ENCODE measurements at regions not wholly inside any gene's neighbourhood (a gene's known extent, or its start where the extent isn't known, plus 50 kb on each side); places are given as distances from the start of the nearest gene placed in this dataset.

DNA sequence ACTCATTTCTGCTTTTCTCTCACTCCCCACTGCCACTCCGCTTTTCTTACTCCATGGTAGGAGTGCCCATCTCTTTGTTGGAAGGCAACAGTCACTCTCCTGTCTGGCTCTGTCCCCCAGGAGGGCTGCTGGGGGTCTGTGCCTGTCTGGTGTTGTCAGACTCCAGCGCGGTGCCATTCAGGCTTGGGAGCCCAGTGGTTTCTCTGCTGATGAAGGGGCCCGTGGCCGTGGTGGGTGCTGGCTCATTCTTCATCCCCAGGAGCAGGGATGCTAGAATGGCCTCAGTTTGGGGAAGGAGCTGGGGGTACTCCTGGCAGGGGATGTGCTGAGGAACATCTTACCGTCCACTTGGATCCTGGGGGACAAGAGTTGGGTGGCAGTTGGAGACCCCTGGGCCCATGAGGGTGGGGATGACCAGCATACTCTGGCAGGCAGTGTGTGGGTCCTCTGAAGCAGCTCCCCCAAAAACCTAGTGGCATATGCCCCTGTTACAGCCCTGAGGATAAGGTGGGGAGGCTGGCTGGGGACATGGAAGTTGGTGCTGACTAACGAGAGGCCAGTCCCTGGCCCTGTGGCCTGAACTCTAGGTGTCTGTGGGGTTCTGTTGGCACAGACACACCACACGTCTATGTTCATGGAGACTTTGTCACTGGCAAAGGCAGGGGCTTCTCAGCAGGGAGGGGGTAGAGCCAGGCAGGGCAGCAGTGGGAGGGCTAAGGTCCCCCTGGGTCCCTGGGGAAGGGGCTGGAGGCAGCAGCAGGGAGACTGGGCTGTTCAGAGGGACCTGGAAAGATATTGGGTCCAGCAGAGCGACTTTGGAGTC lies 102.8 kb upstream of the RET start:
- DNase-seq (ENCODE audit: low read depth) = no peak

DNA sequence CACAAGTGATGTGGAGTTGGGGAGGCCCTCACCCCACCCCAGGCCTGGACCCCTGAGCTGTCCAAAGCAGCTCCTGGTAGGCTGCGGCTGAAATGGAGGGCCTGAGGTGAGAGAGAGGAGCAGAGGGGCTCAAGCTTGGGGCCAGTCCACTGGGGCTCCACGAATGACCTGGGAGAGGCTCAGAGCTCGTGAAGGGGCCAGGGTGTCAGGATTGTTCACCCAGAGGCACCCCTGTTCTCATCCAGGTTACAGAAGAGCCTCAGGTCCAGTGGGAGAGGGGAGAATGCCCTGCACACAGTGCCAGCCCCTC lies 102.2 kb upstream of the RET start:
- no peak for DNase-seq (ENCODE audit: low read depth)

DNA sequence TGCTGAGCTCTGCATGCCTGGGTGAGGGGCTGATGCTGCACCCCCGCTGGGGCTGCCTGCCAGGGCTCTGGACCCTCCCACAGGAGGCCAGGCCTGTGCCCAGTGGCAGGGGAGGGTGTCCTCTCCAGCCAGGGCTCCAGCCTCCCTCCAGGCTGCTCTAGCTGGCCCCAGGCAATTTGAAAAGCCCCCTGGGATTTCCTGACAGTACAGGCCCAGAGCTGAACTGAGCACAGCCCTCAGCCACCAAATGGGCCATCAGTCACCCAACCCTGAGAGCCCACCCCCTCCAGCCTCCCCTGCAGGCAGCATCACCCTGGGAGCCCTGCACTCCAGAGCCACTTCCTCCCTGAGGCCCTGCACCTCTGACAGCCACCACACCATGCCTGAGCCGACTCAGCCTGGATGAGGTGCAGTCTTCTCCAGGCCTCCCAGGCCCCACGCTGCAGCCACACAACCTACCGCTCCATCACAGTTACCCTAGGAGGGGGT lies 101.8 kb upstream of the RET start:
- no peak for DNase-seq (ENCODE audit: low read depth)

DNA sequence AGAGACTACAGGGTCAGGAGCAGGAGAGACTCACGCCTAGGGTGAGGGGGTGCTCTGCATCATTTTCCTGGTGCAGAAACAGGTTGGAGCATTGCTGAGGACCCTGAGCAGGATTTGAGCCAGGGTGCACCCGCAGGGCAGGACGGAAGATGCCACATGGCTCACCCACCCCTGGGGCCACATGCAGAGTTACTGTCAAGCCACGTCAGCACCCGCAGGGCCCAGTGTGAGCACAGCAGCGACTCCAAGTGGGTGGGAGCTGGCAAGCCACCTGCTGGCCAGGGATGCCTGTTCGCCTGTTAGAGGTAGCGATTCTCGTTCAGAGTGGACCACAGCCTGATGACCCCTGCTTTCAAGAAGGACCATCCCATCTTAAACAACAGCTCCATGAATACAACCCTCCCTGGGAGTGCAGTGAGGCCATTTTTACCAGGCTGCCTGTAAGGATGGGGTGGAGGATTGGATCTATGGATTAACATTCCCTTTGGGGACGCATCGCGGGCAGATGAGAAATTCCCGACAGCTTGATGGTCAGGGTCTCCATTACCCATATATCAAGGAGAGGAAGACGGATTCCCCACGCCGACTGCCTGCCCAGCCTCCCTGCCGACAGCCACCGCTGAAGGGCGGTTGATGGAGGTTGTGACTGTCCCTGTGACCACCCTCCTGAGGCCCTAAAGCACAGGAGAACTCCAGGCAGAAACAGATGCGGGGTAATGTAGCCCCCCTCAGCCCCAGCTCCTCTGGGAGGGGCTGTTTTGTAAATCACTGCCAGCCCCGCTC lies 101.1 kb upstream of the RET start:
- DNase-seq (ENCODE audit: low read depth) = no peak

DNA sequence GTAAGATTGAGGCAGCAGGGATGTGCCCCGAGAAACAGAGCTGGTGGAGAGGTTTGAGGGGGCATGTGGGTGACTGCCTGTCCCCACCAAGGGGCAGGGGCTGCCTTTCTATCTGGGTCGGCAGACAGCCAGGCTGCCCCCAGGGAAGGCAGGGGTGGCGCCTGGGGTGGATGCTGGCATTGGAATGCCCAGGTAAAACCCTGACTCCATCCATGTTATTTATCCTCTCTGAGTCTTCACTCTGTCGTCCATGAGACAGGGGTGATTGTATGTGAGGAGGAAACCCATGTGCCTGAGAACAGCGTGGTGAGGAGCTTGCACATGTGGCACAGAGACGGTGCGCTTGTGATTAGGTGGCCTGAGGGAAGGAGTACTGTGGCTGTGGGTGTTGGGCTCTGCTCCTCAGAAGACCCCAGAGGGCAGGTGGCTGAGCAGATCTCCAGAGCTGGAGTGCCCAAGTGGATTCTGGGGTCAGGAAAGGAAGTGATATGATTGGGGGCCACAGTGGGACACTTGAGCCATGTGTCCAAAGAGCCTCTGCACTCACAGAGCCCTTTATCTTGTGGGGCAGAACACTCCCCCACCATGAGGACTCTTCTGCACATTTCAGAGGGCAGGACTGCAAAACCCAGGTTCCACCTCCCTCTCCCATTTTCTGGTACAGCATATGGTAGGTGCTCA lies 100.4 kb upstream of the RET start:
- DNase-seq (ENCODE audit: low read depth) = no peak

DNA sequence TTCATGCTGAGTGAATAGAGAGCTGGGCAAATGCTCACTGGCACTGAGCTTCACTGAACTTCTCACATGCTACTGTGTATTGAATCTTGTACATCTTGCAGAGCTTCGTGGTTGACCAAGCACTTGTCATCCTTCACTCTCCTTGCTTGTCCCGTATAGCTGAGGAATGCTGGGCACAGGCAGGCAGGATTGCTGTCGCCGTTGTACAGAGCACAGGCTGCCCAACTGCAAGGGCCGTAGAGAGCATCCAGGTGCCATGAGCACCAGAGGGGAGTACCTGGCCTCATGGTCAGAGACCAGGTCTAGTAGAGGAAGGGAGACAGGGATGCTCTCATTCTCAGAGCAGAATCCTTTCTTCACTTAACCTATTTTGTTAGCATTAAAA lies 99.8 kb upstream of the RET start:
- no peak for DNase-seq (ENCODE audit: low read depth)

DNA sequence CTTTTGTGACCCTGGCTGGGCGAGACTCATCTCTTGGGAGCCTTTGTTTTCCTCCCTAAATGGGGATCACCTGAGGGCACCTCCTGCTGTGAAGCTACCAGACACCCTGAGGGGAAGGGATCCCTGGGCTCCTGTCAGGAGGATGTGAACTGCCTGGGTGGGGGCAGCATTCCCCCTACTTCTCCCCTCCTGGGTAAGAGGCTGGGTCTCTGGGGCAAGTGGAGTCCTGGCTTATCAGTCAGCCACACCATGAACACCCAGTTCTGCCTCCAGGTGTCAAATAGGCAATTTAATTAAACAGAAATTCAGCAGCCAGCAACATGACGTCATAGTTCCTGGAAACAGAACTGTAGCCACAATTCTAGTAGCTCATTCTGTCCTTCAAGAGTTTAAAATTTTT lies 97.7 kb upstream of the RET start:
- no peak for DNase-seq (ENCODE audit: low read depth)

DNA sequence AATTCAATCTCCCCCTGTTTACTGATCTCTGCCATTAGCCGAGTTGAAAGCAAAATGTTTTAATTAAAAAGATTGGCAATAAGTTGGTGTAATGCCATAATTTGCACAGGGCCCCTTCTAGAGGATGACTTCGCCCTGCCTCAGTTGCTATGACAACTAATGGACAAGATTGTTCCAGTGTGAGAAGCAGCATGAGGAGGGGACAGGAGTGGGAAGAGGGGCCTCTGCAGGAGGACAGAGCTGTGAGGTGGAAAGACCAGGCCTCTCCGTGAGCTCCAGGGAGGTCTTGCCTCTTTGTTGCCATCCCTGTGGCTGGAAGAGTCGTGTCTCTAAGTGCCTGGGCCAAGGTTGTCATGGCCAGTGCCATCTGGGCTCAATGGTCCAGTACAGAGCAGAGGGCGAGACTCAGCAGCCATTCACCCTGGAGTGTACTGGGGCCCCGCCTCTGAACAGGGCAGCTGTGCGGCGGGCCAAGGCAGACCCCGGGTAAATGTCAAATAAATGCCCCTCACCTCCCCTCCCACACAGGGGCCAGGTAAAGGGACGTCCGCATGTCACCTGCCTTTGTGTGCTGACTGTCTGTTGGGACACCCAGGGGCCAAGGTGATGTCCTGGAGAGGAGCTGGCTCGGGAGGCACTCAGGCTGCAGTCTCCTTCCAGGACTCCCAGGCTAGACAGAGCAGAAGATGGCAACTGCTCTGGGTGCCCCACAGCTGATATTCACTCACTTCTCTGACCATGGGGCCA lies 97.0 kb upstream of the RET start:
- no peak for DNase-seq (ENCODE audit: low read depth)

DNA sequence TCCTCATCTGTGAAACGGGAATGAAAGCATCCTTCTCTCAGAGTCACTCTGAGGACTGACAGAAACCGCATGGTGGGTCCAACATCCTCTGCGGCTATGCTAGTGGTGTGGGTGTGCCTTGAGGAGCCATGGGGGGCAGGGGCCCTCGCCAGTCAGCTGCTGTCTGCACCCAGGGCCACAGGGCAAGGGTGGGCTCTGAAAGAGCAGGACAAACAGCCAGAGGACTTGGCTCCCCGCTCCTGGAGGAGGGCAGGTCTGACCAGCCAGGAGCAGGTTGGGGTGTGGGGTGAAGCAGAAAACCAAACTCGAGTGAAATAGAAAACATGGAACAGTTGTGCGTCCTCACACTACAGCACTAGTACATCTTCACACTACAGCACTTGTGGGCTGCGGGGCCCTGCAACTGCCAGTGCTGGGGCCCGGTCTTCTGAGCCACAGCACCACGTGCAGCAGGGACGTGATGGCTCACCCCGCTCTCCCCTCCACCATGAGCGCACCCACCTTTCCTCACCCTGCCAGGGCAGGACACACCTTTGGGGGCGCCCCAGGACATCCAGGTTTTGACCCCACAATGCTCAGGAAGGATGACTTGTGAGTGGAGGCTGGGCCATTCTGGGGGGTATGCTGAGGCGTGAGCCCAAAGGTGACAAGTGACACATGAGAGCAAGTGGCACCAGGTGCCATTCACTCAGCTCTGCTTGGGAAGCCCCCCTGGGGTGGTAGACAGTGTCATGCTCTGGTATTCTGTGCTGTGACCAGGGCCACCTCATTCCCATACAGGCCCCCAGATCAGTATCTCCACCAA lies 96.1 kb upstream of the RET start:
- no peak for DNase-seq (ENCODE audit: low read depth)

DNA sequence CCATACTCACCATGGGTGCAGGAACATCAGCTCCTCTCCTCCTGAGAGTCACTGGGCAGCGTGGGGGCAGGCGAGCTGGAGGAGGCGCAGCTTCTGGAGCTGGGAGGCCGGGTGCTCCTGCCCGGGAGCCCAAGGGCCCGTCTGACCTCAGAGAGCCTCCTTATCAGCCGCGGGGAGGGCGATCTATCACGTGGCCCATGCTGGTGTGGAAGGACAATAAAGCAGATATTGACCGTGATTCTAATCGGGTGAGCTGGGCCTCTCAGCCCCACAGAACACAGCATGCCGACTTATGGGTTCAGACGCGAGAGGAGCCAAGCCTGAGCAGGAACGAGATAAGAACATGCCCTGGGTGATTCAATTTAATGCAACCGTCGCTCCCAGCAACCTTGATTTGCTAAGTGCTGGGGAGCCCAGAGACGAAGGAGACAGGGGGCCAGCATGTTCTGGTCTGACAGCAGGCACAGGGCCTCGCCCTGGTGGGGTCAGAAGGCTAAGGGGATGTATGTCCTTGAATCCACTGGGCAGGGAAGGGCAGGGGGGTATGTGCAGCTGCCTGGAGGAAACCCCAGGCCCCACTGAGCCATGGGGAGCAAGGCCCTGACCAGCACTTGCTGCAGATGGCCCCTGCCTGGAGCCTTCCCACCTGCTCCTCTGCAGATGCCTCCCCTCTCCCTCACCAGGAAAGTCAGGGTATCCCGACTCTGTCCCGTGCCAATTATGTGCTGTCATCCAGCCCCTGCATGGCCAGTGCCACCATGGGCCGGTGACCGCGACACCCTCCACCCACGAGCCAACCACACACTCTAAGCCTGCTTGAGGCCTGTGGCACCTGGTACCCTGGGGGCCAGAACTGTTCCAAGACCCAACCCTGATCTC lies 95.3 kb upstream of the RET start:
- DNase-seq (ENCODE audit: low read depth) = no peak

DNA sequence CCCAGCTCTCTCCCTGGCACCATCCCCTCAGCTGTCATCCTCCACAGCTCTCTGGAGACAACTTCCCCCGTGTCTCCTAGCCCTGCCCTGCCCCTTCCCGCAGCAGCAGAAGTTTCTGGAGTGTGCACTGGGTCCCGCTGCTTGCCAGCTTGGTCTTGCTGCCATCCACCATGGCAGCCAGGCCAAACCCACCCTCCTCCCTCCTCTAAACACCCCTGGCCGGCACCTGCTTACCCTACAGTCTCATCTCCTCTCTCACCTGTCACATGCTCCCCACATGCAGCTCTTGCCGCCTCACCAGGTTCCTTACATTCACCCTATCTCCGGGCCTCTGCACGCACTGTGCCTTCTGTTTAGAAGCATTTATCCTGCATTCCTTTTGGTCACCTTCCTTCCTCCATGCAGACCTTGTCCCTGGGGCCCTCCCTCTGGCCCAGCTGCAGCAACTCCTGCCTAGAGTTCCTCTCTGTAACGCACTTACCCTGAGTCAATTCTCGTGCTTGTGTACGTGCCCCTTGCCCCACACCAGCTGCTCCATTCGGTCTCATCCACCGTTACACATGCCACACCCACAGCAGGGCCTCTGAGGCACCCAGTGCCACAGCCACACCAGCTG lies 93.9 kb upstream of the RET start:
- no peak for DNase-seq (ENCODE audit: low read depth)

DNA sequence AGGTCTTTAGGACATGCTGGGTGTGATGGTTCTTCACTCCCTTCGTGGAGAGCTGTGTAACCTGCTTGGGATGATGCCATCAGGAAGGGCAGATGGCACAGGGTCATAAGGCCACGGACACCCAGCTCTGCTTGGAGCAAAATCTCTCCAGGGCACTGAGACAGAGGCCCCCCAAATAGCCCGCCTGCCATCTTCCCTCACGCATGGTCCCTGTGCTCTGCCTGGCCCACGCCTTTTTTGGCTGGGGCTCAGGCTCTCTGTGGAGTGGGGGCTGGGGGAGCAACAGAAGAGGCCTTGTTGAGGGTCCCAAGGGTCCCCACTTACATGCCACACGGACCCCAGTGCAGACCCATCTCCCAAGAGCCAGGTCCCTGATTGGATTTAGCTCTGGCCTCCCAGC lies 93.3 kb upstream of the RET start:
- DNase-seq (ENCODE audit: low read depth) = no peak

DNA sequence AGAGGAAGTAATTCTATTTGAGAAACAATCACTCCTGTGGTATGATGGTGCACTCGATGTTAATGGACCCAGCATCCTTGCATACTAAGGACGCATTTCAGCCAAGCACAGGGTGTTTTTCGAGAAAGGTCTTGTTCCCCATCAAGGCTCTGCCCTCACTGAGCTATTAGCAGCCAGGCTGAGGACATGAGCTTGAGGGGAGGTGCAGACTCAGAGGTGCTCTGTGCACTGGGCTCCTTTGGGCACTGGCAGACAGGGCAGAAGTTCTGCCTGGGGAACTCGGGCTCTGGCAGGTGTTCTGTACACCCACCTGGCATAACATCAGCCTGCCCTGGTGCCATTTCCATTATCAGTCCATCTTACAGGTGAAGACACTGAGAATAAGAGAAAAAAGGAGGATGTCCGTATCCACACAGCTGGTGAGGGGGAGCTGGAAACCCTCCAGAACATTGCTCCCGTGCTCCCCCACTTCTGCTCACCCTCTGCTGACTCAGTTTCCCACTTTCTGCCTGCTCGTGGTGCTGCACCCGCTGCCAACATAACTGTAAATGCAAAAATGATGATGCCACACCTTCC lies 92.7 kb upstream of the RET start:
- no peak for DNase-seq (ENCODE audit: low read depth)

DNA sequence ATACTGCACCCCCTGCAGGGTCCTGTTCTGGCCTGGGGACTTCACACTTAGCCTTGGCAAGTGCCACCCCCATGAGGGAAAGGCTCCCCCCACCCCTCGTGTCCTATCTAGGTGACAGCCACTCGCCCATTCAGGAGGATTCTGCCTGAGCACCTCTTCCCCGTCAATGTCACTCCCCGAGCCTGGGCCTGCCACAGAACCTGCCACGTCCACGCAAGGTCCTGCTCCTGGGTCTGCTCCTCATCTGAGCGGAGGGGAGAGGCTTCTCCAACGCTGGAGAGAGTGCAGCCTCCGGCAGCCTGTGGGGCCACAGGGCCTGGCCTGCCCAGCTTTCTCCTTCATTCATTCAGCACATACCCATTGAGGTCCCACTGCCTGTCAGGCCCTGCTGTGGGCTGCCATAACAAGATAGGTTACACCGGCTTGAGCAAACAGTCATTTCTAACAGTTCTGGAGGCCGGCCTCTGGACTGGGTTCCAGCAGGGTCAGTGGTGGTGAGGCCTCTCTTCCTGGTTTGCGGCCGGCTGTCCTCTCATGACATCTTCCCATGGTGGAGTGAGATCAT lies 92.0 kb upstream of the RET start:
- no peak for DNase-seq (ENCODE audit: low read depth)

DNA sequence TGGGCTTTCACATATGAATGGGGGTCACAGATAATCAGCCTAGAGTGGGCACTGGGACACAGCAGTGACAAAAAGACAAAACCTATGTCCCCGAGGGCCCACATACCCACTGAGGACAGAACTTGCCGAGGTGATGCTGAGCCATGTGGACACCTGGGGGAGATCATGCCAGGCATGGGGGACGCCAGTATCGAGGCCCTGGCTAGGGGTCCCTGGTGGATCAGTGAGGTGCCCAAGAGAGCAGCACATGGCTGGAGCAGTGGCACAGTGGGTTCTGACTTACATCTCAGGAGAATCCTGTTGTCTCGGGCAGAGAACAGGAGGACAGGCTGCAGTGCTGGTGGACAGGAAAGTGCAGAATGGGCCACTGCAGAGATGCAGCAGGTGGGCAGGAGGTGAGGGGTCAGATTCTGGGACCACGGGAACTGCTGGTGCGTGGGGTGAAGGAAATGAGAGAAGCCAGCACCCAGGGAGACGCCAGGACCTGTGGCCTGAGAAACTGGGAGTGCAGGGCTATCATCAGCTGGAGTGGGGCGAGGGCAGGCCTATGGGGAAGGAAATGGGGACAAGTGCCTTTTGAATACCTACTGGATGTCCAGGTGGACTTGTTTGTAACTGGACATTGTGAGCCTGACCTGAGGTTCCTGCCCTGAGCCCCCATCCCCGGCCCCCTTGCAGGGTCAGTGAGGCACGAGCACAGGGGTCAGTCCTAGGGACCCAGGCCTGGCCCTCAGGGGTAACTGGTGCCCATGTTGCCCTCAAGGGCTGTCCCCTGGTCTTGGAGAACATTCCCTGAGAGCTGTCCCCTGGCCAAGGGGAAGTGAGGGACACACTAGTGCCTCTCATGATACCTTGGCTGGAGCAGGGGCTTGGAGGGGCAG lies 91.2 kb upstream of the RET start:
- DNase-seq (ENCODE audit: low read depth) = no peak

DNA sequence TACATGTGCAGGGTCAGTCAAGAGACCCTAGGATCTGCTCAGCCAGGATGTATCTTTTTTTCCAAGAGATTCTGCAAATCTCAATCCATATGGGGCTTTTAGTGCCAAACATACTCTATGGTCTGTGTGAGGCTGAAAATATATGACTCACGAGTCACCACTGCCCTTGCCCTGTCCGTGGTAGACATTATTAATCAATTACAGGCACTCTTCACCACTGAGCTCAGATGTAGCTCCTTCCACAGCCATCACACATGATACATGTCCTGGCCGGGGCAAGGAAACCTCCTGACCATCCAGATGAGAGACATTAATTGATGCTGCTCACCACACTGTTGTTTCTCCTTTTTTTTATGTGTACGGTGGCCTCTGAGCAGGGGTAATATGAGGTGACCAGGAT lies 90.2 kb upstream of the RET start:
- DNase-seq (ENCODE audit: low read depth) = no peak

DNA sequence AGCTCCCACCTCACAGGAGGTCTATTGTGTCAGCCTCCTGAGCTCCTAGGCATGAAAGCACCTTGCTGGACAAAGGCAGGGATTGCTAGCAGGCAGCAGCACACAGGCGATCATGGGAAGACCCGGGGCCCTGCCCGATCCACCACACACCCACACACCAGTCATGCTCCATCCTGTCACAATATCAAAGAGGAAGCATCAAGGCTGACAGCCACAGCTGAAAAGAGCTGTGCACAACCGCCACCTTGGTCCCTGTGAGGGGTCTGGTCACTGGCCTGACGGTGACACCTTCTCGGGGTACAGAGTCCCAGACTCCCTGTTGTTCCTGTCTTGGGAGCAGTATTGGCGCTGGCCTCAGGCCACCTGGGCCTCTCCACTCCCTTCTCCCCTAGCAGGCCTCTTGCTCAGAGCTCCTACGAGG lies 89.7 kb upstream of the RET start:
- DNase-seq (ENCODE audit: low read depth) = no peak

DNA sequence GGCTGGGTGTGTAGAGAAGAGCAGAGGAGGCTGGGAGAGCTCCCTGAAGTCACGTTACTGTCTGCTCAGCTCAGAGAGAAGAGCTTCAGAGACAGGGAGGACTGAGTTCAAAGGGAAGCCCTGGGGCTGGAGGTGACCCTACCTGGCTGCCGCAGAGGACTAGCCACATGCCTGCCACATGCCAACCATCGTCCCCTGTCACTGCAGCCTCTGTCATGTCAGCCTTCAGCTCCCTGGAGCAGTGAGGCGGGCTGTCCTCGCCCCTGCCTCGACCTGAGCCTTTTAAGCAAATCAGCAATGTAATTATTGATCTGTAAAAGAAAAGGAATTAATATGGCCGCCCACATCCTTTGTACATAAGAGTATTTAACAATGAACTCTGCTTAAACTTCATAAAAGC lies 89.3 kb upstream of the RET start:
- no peak for DNase-seq (ENCODE audit: low read depth)

Measured in GM04504 (cell line).